Left lung (tissue), 4 donors: ENCODE measurements at regions not wholly inside any gene's neighbourhood (a gene's known extent, or its start where the extent isn't known, plus 50 kb on each side); places are given as distances from the start of the nearest gene placed in this dataset.

Experiments used
- ATAC-seq: fragments of 200-7000 bp; cut with Tn5 transposase; one replicate; pipeline ENCODE4 v1.9.1; 2020; ENCODE audit warnings: moderate library complexity
- DNase-seq, 4 donors: peaks; one replicate each; pipeline ENCODE4 v3.0.0-alpha.2; 2013 to 2020
- H3K27ac ChIP-seq, 2 donors: fragments of 200-600 bp; sonication (generic) in 1 of 2; one replicate each; pipeline versions ENCODE4 v1.5.0 to v1.8.0; 2020 to 2021
- H3K27me3 ChIP-seq, 2 donors: fragments of 200-600 bp; sonication (generic) in 1 of 2; one replicate each; pipeline versions ENCODE4 v1.5.0 to v1.8.0; 2020 to 2021
- H3K36me3 ChIP-seq, 2 donors: fragments of 200-600 bp; sonication (generic) in 1 of 2; one replicate each; pipeline versions ENCODE4 v1.5.0 to v1.8.0; 2020 to 2021
- H3K4me1 ChIP-seq, 2 donors: fragments of 200-600 bp; one replicate each; pipeline ENCODE4 v1.8.0; 2021
- H3K4me3 ChIP-seq, 2 donors: fragments of 200-600 bp; sonication (generic) in 1 of 2; one replicate each; pipeline versions ENCODE4 v1.5.0 to v1.8.0; 2020 to 2021; ENCODE audit warnings: mild to moderate bottlenecking in 1 of 2
- H3K9me3 ChIP-seq, 2 donors: fragments of 200-600 bp; sonication (generic) in 1 of 2; one replicate each; pipeline versions ENCODE4 v1.5.0 to v1.8.0; 2020 to 2021
- CTCF ChIP-seq, 2 donors: fragments of 200-600 bp; sonication (generic) in 1 of 2; IDR thresholded peaks; one replicate each; pipeline versions ENCODE4 v1.5.0 to v1.8.0; 2021; ENCODE audit warnings: antibody characterized with exemption in 2 of 2
- intact Hi-C, 2 donors: fragments of 100-400 bp; cut with DNase I; formaldehyde crosslinking; loops; one replicate each; pipeline versions ENCODE4 v1.11.2 to v1.14.2; 2022
- donor health status: DM: no; HTN: yes; CAD: no.
- donor health status: DM: no; HTN: no; CAD: no.

GRCh38 chr6:120604510-120604909 is 729.8 kb downstream of the TBC1D32 start:
- Histone ChIP-seq H3K36me3 (no peaks in the 10 kb centered on the region), H3K4me3 (no peak overlapping the region), H3K9me3 (no peaks in the 10 kb centered on the region), H3K4me1 (no peaks in the 10 kb centered on the region), H3K27me3 (no peaks in the 10 kb centered on the region), H3K27ac (no peak overlapping the region)
- ATAC-seq (peak; percentile 42), DNase-seq (peak in 1 of 4 donors; percentile 5)
- intact Hi-C loops: no loop called here
- TF ChIP-seq CTCF (IDR thresholded peaks at IDR 0.05): no peak

- Histone ChIP-seq H3K9me3 (no peaks in the 10 kb centered on the region), H3K27me3 (no peaks in the 10 kb centered on the region), H3K4me3 (no peak overlapping the region), H3K27ac (no peak overlapping the region), H3K36me3 (no peaks in the 10 kb centered on the region), H3K4me1 (no peaks in the 10 kb centered on the region)
- DNase-seq (no peak), ATAC-seq (no peak)
- intact Hi-C loops: no loop called here
- no peak for TF ChIP-seq CTCF (IDR thresholded peaks at IDR 0.05)
These were observed 743.7 kb downstream of the TBC1D32 start for GRCh38 chr6:120590611-120591010.

- no peak for TF ChIP-seq CTCF (IDR thresholded peaks at IDR 0.05)
- H3K36me3 ChIP-seq: no peaks in the 10 kb centered on the region
- no peak overlapping the region for H3K4me3 ChIP-seq
- intact Hi-C loops: no loop called here
- ATAC-seq: no peak
- no peaks in the 10 kb centered on the region for H3K4me1 ChIP-seq
- no peak for DNase-seq
- H3K9me3 ChIP-seq: no peaks in the 10 kb centered on the region
- no peak overlapping the region for H3K27ac ChIP-seq
- H3K27me3 ChIP-seq: no peaks in the 10 kb centered on the region
These were observed 745.9 kb downstream of the TBC1D32 start for GRCh38 chr6:120588424-120588823.

DNA sequence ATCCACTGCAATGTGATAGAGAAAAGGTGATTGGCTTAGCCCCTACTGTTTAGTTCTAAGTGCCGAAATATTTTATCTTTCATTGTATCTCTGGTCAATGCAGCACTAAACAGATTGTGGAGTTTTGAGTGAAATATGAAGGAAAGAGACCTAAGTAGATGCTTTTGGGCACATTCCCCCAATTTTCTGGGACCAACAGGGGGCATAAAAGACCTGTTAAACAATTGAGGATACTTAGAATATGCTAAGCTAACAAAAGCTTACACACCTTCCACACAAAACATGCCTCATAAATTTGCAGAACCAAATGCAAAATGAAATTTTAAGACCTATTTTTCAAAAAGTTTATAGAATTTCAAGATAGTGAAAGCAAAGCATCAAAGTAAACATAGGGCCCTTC is 746.9 kb downstream of the TBC1D32 start:
- Histone ChIP-seq H3K4me1 (no peaks in the 10 kb centered on the region), H3K27me3 (no peaks in the 10 kb centered on the region), H3K36me3 (no peaks in the 10 kb centered on the region), H3K4me3 (no peak overlapping the region), H3K9me3 (no peaks in the 10 kb centered on the region), H3K27ac (no peak overlapping the region)
- DNase-seq (no peak), ATAC-seq (no peak)
- no peak for TF ChIP-seq CTCF (IDR thresholded peaks at IDR 0.05)
- intact Hi-C loops: no loop called here

DNA sequence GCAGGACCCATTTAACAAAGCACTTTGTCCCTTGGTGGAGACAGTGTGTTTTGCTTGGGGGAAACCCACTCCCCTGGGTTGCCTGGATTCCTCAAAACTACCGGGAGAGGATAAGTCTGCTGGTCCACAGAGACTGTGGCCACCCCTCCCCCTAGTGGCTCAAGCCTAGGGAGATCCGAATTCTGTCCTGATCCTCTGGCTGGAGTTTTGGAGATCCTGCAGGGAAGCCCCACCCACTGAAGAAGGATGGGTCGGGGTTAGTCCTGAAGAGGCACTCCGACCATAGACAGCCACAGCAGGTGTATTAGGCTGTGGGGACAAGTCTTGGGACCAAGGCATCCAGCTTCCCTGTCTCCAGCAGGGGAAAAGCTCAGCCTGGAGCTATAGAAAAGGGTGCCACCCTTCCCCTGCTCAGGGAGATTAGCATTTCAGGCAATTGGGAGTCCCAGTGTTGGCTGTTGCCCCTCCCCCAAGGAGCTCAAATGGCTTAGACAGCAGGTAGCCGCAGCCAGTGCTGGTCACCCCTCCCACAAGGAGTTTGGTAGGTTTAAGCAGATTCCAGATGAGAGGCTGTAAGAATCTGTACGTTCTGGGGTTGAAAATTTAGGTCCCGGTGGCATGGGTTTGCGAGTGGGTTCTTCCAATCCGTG is 750.0 kb downstream of the TBC1D32 start:
- intact Hi-C loops: no loop called here
- no peak for ATAC-seq

More for the DNA sequence above, 750.0 kb downstream of the TBC1D32 start:
- H3K36me3 ChIP-seq: no peaks in the 10 kb centered on the region
- H3K27ac ChIP-seq: no peak overlapping the region
- H3K4me1 ChIP-seq: no peaks in the 10 kb centered on the region
- no peaks in the 10 kb centered on the region for H3K27me3 ChIP-seq
- no peak for DNase-seq
- H3K4me3 ChIP-seq: no peak overlapping the region
- no peak for TF ChIP-seq CTCF (IDR thresholded peaks at IDR 0.05)
- peaks cover 0 to 9% of the 10 kb centered on the region in 2 donors for H3K9me3 ChIP-seq
